Kidney capillary endothelial cell (primary cell): ENCODE measurements at regions not wholly inside any gene's neighbourhood (a gene's known extent, or its start where the extent isn't known, plus 50 kb on each side); places are given as distances from the start of the nearest gene placed in this dataset.

Source experiments
- DNase-seq: peaks from one replicate; pipeline ENCODE4 v3.0.0-alpha.2; 2018; ENCODE audit warnings: low spot score

GRCh38 chr13:40076765-40077362 lies 421.4 kb downstream of the COG6 start:
- no peak for DNase-seq

GRCh38 chr13:40077396-40078027 lies 422.1 kb downstream of the COG6 start:
- DNase-seq: no peak

- DNase-seq: no peak
Observed at GRCh38 chr13:40079721-40080120, 424.3 kb downstream of the COG6 start.

GRCh38 chr13:40080676-40081075 lies 425.2 kb downstream of the COG6 start:
- DNase-seq: no peak

- DNase-seq: peak; percentile 41
Observed at GRCh38 chr13:40082639-40083038, 427.2 kb downstream of the COG6 start.

DNA sequence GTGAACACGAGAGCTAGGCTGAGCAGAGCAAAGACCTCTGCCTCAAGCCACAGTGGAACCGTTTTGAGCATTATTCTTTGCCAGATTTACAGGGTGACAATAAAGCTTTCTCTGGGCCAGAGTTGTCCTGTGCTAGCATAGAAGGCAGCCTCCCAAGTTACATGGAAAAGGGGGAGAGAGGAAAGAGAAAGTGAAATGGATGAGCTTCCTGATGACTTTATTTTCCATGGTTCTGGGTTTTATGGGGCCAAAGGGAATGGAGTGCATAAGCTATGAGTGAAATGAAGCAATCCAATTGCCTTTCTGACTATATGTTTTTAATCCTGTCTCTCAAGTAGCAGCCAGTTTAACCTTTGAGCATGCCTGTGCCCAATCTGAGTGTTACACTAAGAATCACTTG lies 428.4 kb downstream of the COG6 start:
- no peak for DNase-seq

GRCh38 chr13:40084934-40085333 lies 429.5 kb downstream of the COG6 start:
- no peak for DNase-seq

- no peak for DNase-seq
Observed at GRCh38 chr13:40087091-40088002, 431.9 kb downstream of the COG6 start.

GRCh38 chr13:40094056-40094455 lies 438.6 kb downstream of the COG6 start:
- no peak for DNase-seq

DNA sequence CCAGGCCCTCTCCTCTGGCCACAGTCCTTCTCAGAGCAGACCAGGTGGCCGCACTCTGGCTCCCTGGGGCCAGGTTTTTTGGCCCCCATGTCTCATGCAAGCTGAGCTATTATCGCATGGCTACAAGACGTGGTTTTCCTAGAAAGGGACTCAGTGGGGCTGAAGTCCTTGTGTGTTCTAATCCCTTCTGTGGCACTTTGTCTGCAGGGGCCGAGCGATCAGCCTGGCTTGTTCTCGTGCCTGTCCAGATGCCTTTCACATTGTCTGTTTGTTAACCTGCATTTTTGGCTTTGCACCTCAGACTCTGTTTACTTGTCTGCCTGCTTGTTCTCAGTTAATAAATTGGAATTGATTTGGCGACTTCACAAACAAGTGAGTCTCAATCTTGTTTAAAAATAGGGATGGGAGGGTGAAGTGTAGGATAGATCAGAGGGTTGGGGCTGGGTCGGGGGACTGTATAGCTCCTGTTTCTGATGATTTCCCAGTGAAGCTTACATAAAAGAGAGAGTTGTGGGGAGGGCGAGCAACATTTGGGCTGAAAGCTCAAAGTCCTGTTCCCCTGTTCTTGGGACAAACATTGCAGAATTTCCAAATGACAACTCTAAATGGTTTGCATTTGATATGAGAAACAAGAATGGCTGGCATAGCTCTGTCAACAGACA lies 440.4 kb downstream of the COG6 start:
- DNase-seq: no peak

- DNase-seq: peak; percentile 4
Observed at GRCh38 chr13:40096357-40096901, 441.0 kb downstream of the COG6 start.

- DNase-seq: no peak
Observed at GRCh38 chr13:40098246-40098645, 442.8 kb downstream of the COG6 start.

DNA sequence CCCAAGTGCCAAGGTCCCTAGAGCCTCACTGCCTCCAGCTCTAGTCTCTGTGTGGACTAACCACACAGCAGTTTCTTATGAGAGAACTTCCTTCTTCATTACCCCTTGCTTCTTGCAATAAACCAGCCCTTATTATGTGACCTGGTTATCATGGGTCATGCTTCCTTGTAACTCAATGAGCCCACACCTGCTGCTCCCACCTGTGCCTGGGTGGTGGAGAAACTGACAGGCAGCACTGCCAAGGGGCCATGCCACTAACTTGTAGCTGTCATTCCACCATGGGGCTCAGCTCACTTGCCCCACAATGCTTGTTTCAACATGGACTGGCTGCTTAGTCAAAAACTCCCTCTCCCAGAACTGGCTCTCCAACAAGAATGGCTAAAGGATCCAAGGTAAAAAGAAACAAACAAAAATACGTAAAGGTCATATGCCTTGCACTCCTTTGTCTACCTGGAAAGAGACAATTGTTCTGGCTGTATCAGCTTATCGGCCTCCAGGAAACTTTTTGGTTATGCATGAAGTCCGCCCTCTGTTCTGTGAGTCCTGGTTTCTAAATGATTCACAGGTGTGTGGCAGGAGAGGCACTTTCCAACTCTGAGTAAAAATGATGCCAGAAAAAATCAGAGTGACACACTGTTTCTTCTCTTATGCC lies 446.4 kb downstream of the COG6 start:
- DNase-seq: no peak

GRCh38 chr13:40102360-40102727 lies 446.9 kb downstream of the COG6 start:
- no peak for DNase-seq

- no peak for DNase-seq
Observed at GRCh38 chr13:40102854-40103253, 447.4 kb downstream of the COG6 start.

DNA sequence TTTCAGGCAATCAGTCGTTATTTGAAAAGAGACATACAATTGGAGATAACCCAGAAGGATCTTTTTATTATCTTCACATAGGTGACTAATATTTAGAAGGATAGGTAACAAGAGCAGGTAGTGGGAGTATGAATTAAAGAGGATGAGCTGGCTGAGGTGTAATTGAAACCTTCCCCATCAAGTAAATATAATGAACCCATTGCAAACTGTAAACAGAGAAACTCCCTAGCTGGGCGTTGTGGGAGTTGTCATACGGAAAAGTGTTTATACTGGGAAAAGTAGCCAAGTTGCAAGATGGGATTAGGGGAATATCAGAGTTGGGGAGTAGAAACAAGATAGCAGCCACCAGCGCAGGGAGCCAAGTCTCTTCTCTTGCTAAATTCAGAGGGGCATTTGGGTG lies 448.4 kb downstream of the COG6 start:
- no peak for DNase-seq

GRCh38 chr13:40105231-40105630 lies 449.8 kb downstream of the COG6 start:
- DNase-seq: no peak

DNA sequence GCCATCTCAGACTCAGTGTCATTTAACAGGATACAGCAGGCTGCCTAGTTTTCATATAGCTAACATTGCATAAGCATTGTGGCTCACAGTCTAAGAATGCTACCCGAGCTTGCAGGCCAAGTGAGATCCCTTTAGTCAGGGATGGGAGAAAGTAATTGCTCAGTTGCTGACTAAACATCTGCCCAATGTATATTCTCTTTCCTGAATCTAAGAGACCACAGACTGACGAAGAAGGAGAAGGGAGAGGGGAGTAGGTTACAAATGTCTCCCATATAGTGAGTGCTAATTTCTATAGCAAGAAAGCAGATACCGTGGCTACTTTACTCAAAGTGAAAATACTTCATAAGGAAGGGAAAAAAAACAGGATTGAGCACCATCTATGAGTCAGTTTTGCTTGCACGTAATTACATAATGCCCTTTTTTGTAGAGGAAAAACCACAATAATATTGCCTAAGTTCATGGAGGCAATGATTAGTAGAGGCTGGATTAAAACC lies 453.9 kb downstream of the COG6 start:
- peak; percentile 29 for DNase-seq

DNA sequence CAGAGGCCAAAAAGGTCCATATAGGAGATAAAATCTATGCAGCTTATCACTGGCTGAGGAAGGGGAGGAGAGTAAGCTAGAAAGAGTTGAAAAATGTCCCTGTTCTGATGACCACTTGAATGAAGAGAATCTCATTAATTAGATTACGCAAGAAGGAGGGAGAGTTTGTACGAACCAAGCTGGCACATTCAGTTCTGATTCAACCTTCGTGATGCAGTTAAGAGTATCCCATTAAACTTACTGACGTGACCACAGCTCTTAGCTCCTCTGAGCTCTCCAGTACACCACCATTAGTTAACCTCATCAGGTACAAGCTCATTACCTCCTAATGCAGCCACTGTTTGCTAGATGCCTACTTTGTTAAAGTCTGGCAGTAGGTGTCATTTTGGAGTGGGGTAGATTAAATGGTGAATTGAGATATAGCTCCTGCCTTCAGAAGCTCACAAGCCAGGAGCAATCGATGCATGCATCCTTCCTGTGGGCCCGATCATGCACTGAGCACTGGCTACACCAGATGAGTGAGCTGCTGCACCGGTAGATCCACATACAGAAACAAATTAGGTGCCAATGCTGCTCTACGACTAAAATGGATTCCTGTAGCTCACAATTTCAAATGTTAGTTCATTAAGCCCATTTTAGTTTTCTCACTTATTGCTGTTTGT lies 458.3 kb downstream of the COG6 start:
- no peak for DNase-seq

DNA sequence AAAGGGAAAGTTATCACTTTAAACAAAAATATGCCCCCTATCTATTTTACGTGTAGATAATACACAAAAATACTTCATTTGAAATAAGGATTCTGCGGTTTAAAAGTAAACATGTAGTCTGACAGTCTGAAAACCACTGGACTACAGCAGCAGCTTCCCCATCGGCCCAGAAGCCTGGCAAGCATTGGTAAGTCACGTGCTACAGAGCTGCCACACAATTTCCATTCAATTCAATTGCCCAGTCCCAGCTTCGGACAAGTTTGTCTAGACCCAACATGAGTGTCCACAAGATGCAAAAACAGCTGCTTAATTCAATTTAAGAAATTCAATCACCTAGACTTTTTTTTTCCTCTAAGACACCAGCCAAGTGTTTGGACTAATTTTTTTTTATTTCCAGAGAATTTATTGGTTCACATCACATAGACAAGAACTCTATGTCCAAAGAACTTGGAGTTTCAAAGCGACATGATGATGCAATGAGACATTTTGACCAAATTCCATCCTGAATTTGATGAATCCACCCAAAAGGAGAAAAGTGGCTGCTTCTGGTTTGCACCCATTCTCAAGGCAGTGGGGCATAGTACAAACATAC lies 458.9 kb downstream of the COG6 start:
- DNase-seq: no peak

GRCh38 chr13:40115426-40115825 lies 460.0 kb downstream of the COG6 start:
- no peak for DNase-seq
